GM19463 (cell line): ENCODE measurements at regions not wholly inside any gene's neighbourhood (a gene's known extent, or its start where the extent isn't known, plus 50 kb on each side); places are given as distances from the start of the nearest gene placed in this dataset.

Source experiments
- ATAC-seq: cut with Tn5 transposase; IDR thresholded peaks from one replicate; pipeline ENCODE4 v1.9.1; 2021; ENCODE audit warnings: mild to moderate bottlenecking, moderate library complexity; ENCODE audit not compliant: unreplicated experiment

GRCh38 chrX:21126661-21127060 is 247.6 kb upstream of the CNKSR2 start:
- ATAC-seq, result no peak

GRCh38 chrX:21131346-21131745 is 242.9 kb upstream of the CNKSR2 start:
- no peak for ATAC-seq

- no peak for ATAC-seq
Measured at GRCh38 chrX:21131786-21132185, 242.4 kb upstream of the CNKSR2 start.

- no peak for ATAC-seq
Measured at GRCh38 chrX:21132686-21133393, 241.4 kb upstream of the CNKSR2 start.

- no peak for ATAC-seq
Measured at GRCh38 chrX:21150208-21150607, 224.0 kb upstream of the CNKSR2 start.

- no peak for ATAC-seq
Measured at GRCh38 chrX:21151051-21151450, 223.2 kb upstream of the CNKSR2 start.

- ATAC-seq, result no peak
Measured at GRCh38 chrX:21153033-21153432, 221.2 kb upstream of the CNKSR2 start.

- no peak for ATAC-seq
Measured at GRCh38 chrX:21153503-21153902, 220.7 kb upstream of the CNKSR2 start.

GRCh38 chrX:21155916-21156315 is 218.3 kb upstream of the CNKSR2 start:
- ATAC-seq, result no peak

GRCh38 chrX:21156632-21157031 is 217.6 kb upstream of the CNKSR2 start:
- ATAC-seq, result no peak

GRCh38 chrX:21158678-21159077 is 215.5 kb upstream of the CNKSR2 start:
- no peak for ATAC-seq

- no peak for ATAC-seq
Measured at GRCh38 chrX:21166272-21166982, 207.8 kb upstream of the CNKSR2 start.

- ATAC-seq, result no peak
Measured at GRCh38 chrX:21167011-21167410, 207.2 kb upstream of the CNKSR2 start.

- ATAC-seq, result no peak
Measured at GRCh38 chrX:21167494-21167893, 206.7 kb upstream of the CNKSR2 start.

- ATAC-seq, result no peak
Measured at GRCh38 chrX:21168401-21169160, 205.6 kb upstream of the CNKSR2 start.

GRCh38 chrX:21171181-21171580 is 203.0 kb upstream of the CNKSR2 start:
- ATAC-seq, result no peak

GRCh38 chrX:21174439-21174838 is 199.8 kb upstream of the CNKSR2 start:
- no peak for ATAC-seq

GRCh38 chrX:21176921-21177571 is 197.2 kb upstream of the CNKSR2 start:
- ATAC-seq, result no peak

GRCh38 chrX:21181232-21181853 is 192.9 kb upstream of the CNKSR2 start:
- ATAC-seq, result no peak

- no peak for ATAC-seq
Measured at GRCh38 chrX:21193196-21193595, 181.0 kb upstream of the CNKSR2 start.

GRCh38 chrX:21194526-21194925 is 179.7 kb upstream of the CNKSR2 start:
- no peak for ATAC-seq
